H9 (cell line): ENCODE measurements at regions not wholly inside any gene's neighbourhood (a gene's known extent, or its start where the extent isn't known, plus 50 kb on each side); places are given as distances from the start of the nearest gene placed in this dataset.

ENCODE experiments used
- DNase-seq: peaks from one replicate; pipeline ENCODE4 v3.0.0-alpha.2; 2017
- H2AFZ ChIP-seq: one replicate; pipeline ENCODE4 v1.6.1; 2013; ENCODE audit warnings: mild to moderate bottlenecking, low read length, control low read depth, moderate library complexity
- H2AK5ac ChIP-seq: 2 replicates; pipeline ENCODE4 v1.6.1; 2013; ENCODE audit warnings: low read length, control low read depth, mixed read lengths; ENCODE audit not compliant: insufficient read length
- H2BK120ac ChIP-seq: one replicate; pipeline ENCODE4 v1.6.1; 2013; ENCODE audit warnings: low read depth, mild to moderate bottlenecking, low read length, control low read depth, inconsistent platforms; ENCODE audit not compliant: poor library complexity, severe bottlenecking
- H2BK12ac ChIP-seq: 2 replicates; pipeline ENCODE4 v1.6.1; 2013; ENCODE audit warnings: low read length, control low read depth, mixed read lengths, low read depth; ENCODE audit not compliant: insufficient read length
- H2BK15ac ChIP-seq: 2 replicates; pipeline ENCODE4 v1.6.1; 2013; ENCODE audit warnings: low read depth, low read length, control low read depth
- H2BK20ac ChIP-seq: one replicate; pipeline ENCODE4 v1.6.1; 2013; ENCODE audit warnings: low read depth, mild to moderate bottlenecking, low read length, control low read depth, inconsistent platforms; ENCODE audit not compliant: poor library complexity, severe bottlenecking
- H2BK5ac ChIP-seq: 2 replicates; pipeline ENCODE4 v1.6.1; 2013; ENCODE audit warnings: low read length, control low read depth, mixed read lengths; ENCODE audit not compliant: insufficient read length
- H3K14ac ChIP-seq: 2 replicates; pipeline ENCODE4 v1.6.1; 2013; ENCODE audit warnings: low read length, control low read depth; ENCODE audit not compliant: insufficient read depth
- H3K18ac ChIP-seq: 2 replicates; pipeline ENCODE4 v1.6.1; 2013; ENCODE audit warnings: low read depth, mild to moderate bottlenecking, mixed read lengths, low read length, control low read depth; ENCODE audit not compliant: insufficient read length
- H3K23ac ChIP-seq: 2 replicates; pipeline ENCODE4 v1.6.1; 2013; ENCODE audit warnings: low read length, control low read depth, mixed read lengths, low read depth; ENCODE audit not compliant: insufficient read length
- H3K23me2 ChIP-seq: 2 replicates; pipeline ENCODE4 v1.6.1; 2013; ENCODE audit warnings: low read depth, mild to moderate bottlenecking, mixed read lengths, low read length, control low read depth; ENCODE audit not compliant: insufficient read length, poor library complexity, severe bottlenecking
- H3K27ac ChIP-seq: 2 replicates; pipeline ENCODE4 v1.5.1; 2013; ENCODE audit warnings: low read length, control low read depth, mixed read lengths, low read depth; ENCODE audit not compliant: insufficient read length
- H3K27me3 ChIP-seq: 2 replicates; pipeline ENCODE4 v1.6.1; 2013; ENCODE audit warnings: low read length, control low read depth, inconsistent platforms; ENCODE audit not compliant: insufficient read depth
- H3K4ac ChIP-seq: 2 replicates; pipeline ENCODE4 v1.6.1; 2013; ENCODE audit warnings: low read depth, mild to moderate bottlenecking, control low read depth, inconsistent platforms, low read length, moderate library complexity
- H3K4me1 ChIP-seq: 2 replicates; pipeline ENCODE4 v1.6.1; 2013; ENCODE audit warnings: low read length, control low read depth, inconsistent platforms; ENCODE audit not compliant: insufficient read depth
- H3K4me2 ChIP-seq: 2 replicates; pipeline ENCODE4 v1.6.1; 2013; ENCODE audit warnings: low read length, control low read depth, mixed read lengths; ENCODE audit not compliant: insufficient read length, insufficient read depth
- H3K56ac ChIP-seq: 2 replicates; pipeline ENCODE4 v1.6.1; 2013; ENCODE audit warnings: low read depth, mild to moderate bottlenecking, mixed read lengths, low read length, control low read depth; ENCODE audit not compliant: insufficient read length
- H3K79me1 ChIP-seq: 2 replicates; pipeline ENCODE4 v1.6.1; 2013; ENCODE audit warnings: low read depth, mild to moderate bottlenecking, moderate library complexity, low read length, control low read depth, inconsistent platforms; ENCODE audit not compliant: insufficient read depth, poor library complexity, severe bottlenecking
- H3K79me2 ChIP-seq: 2 replicates; pipeline ENCODE4 v1.6.1; 2013; ENCODE audit warnings: low read length, control low read depth, inconsistent platforms; ENCODE audit not compliant: insufficient read depth
- H3K9ac ChIP-seq: 2 replicates; pipeline ENCODE4 v1.6.1; 2013; ENCODE audit warnings: low read length, control low read depth, mixed read lengths; ENCODE audit not compliant: insufficient read length; ENCODE audit errors: extremely low read depth
- H3K9me3 ChIP-seq: one replicate; pipeline ENCODE4 v1.6.1; 2013; ENCODE audit warnings: low read depth, low read length, inconsistent platforms; ENCODE audit not compliant: control insufficient read depth
- H3T11ph ChIP-seq: one replicate; pipeline ENCODE4 v1.6.1; 2013; ENCODE audit warnings: mild to moderate bottlenecking, low read length, control low read depth, inconsistent platforms
- H4K20me1 ChIP-seq: one replicate; pipeline ENCODE4 v1.6.1; 2013; ENCODE audit not compliant: control insufficient read depth, insufficient read length, insufficient read depth
- H4K5ac ChIP-seq: 2 replicates; pipeline ENCODE4 v1.6.1; 2013; ENCODE audit warnings: low read depth, mild to moderate bottlenecking, mixed read lengths, low read length, control low read depth; ENCODE audit not compliant: insufficient read length
- H4K8ac ChIP-seq: replicated peaks from 2 replicates; pipeline ENCODE4 v1.6.1; 2013; ENCODE audit warnings: low read length, control low read depth, mixed read lengths, low read depth; ENCODE audit not compliant: insufficient read length
- H4K91ac ChIP-seq: 2 replicates; pipeline ENCODE4 v1.6.1; 2013; ENCODE audit warnings: low read depth, mild to moderate bottlenecking, moderate library complexity, mixed read lengths, low read length, control low read depth; ENCODE audit not compliant: insufficient read length
- H3K27ac Mint-ChIP-seq, 3 experiments: 2 replicates in 2 of 3; 3 replicates in 1 of 3; pipeline ENCODE4 v1.8.0; 2020 to 2021; ENCODE audit warnings: mixed read lengths in 3 of 3, mild to moderate bottlenecking in 1 of 3, moderate library complexity in 1 of 3
- H3K27me3 Mint-ChIP-seq: 2 replicates; pipeline ENCODE4 v1.8.0; 2021; ENCODE audit warnings: low read depth, mild to moderate bottlenecking, moderate library complexity, mixed read lengths
- H3K36me3 Mint-ChIP-seq, 3 experiments: 2 replicates in 2 of 3; 3 replicates in 1 of 3; pipeline ENCODE4 v1.8.0; 2020 to 2021; ENCODE audit warnings: low read depth in 3 of 3, mixed read lengths in 3 of 3; ENCODE audit not compliant: insufficient read depth in 1 of 3
- H3K4me1 Mint-ChIP-seq, 2 experiments: 2 replicates each; pipeline ENCODE4 v1.8.0; 2020; ENCODE audit warnings: mixed read lengths in 2 of 2
- H3K4me3 Mint-ChIP-seq, 2 experiments: 2 replicates in 1 of 2; 3 replicates in 1 of 2; pipeline ENCODE4 v1.8.0; 2020 to 2021; ENCODE audit warnings: mild to moderate bottlenecking in 2 of 2, mixed read lengths in 2 of 2, moderate library complexity in 1 of 2
- H3K9me3 Mint-ChIP-seq, 2 experiments: 2 replicates in 1 of 2; 3 replicates in 1 of 2; pipeline ENCODE4 v1.8.0; 2020; ENCODE audit warnings: mild to moderate bottlenecking in 2 of 2, mixed read lengths in 2 of 2, moderate library complexity in 1 of 2
- CTCF ChIP-seq: fragments of 200-600 bp; sonication (generic); conservative IDR thresholded peaks from 3 replicates; pipeline ENCODE4 v1.8.0; 2021; ENCODE audit warnings: antibody characterized with exemption, mild to moderate bottlenecking
- WGBS: extraction: QIAGEN DNeasy Blood & Tissue Kit; methylation state at CpG from one replicate; pipeline ENCODE4 v1.1.7; 2013; ENCODE audit warnings: missing lambda C conversion rate, low lambda C conversion rate, mixed read lengths; ENCODE audit not compliant: insufficient read length; ENCODE audit errors: extremely low coverage; 5-methylcytosine and 5-hydroxymethylcytosine counted together

- H3K27ac Mint-ChIP-seq, result no peak overlapping the region
- peaks cover 0 to 5% (median 0%) of the 10 kb centered on the region in 3 experiments; a peak in 2 of 7 replicates for H3K36me3 Mint-ChIP-seq
- Histone ChIP-seq H3K18ac (no peak overlapping the region), H3K4me1 (no peaks in the 10 kb centered on the region), H3K56ac (no peak overlapping the region), H2BK20ac (no peak overlapping the region), H3K79me2 (no peaks in the 10 kb centered on the region), H4K91ac (no peak overlapping the region), H3K4ac (no peak overlapping the region), H3K27me3 (no peaks in the 10 kb centered on the region), H3T11ph (no peak overlapping the region), H3K9me3 (no peaks in the 10 kb centered on the region), H2AK5ac (no peak overlapping the region), H4K20me1 (no peaks in the 10 kb centered on the region), H3K9ac (no peak overlapping the region), H3K23ac (no peak overlapping the region), H2BK120ac (no peak overlapping the region), H3K79me1 (no peaks in the 10 kb centered on the region), H2AFZ (no peak overlapping the region), H4K8ac (no peak overlapping the region), H2BK15ac (no peak overlapping the region), H3K4me2 (no peak overlapping the region), H3K27ac (no peak overlapping the region), H2BK5ac (no peak overlapping the region), H3K14ac (no peak overlapping the region), H4K5ac (no peak overlapping the region), H3K23me2 (no peaks in the 10 kb centered on the region), H2BK12ac (no peak overlapping the region)
- no peak for DNase-seq
- no peak for TF ChIP-seq CTCF
- H3K4me3 Mint-ChIP-seq, result no peak overlapping the region
- H3K4me1 Mint-ChIP-seq, result peaks cover 4 to 6% of the 10 kb centered on the region in 2 experiments; a peak in 3 of 4 replicates
- no peaks in the 10 kb centered on the region for H3K27me3 Mint-ChIP-seq
- peaks cover 0 to 5% of the 10 kb centered on the region in 2 experiments; a peak in 2 of 5 replicates for H3K9me3 Mint-ChIP-seq
- WGBS, result no CpG with 5 or more reads among the region's 2 CpGs
These were observed 117.3 kb downstream of the NEDD1 start for GRCh38 chr12:97024393-97024792.
